GM12873 (cell line): ENCODE measurements at regions not wholly inside any gene's neighbourhood (a gene's known extent, or its start where the extent isn't known, plus 50 kb on each side); places are given as distances from the start of the nearest gene placed in this dataset.

Experiments
- CTCF ChIP-seq: IDR thresholded peaks from 2 replicates; pipeline ENCODE4 v1.5.1; 2012; ENCODE audit warnings: low read depth, mild to moderate bottlenecking, moderate library complexity, low read length, control low read depth; ENCODE audit not compliant: insufficient read depth; ENCODE audit errors: missing control alignments

GRCh38 chr4:28279249-28279648, 1418.6 kb downstream of the STIM2 start:
- TF ChIP-seq CTCF, result no peak

- TF ChIP-seq CTCF, result no peak
Measured at GRCh38 chr4:28287831-28288233, 1427.2 kb downstream of the STIM2 start.

GRCh38 chr4:28296239-28296638, 1435.6 kb downstream of the STIM2 start:
- TF ChIP-seq CTCF, result no peak

- no peak for TF ChIP-seq CTCF
Measured at GRCh38 chr4:28310926-28311325, 1450.3 kb downstream of the STIM2 start.

GRCh38 chr4:28313729-28314713, 1453.4 kb downstream of the STIM2 start:
- no peak for TF ChIP-seq CTCF

GRCh38 chr4:28317221-28317620, 1456.6 kb downstream of the STIM2 start:
- TF ChIP-seq CTCF, result no peak

DNA sequence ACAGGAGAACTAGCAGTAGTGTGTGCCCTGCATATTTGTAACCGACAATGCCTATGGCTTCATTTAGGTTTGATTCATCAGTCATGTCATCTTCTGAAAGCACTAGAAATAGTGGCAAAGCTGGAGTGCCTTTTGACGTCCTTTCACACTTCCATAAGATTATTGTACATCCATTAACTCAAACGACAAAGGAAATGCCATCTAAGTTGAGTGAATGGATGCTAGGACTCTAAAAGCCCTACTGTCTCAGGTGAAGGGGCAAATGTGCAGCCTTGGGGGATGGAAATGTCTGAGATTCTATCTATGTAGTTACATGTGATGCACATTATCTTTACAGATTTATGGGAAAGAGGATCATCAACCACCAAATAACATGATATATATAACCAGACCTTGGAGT, 1473.6 kb downstream of the STIM2 start:
- no peak for TF ChIP-seq CTCF
